GM18502 (cell line): ENCODE measurements at regions not wholly inside any gene's neighbourhood (a gene's known extent, or its start where the extent isn't known, plus 50 kb on each side); places are given as distances from the start of the nearest gene placed in this dataset.

Experiments used
- ATAC-seq: cut with Tn5 transposase; IDR thresholded peaks from one replicate; pipeline ENCODE4 v1.9.1; 2021; ENCODE audit warnings: mild to moderate bottlenecking; ENCODE audit not compliant: unreplicated experiment, poor library complexity

- no peak for ATAC-seq
These were observed 147.7 kb upstream of the HS6ST1 start for GRCh38 chr2:128466376-128466775.

DNA sequence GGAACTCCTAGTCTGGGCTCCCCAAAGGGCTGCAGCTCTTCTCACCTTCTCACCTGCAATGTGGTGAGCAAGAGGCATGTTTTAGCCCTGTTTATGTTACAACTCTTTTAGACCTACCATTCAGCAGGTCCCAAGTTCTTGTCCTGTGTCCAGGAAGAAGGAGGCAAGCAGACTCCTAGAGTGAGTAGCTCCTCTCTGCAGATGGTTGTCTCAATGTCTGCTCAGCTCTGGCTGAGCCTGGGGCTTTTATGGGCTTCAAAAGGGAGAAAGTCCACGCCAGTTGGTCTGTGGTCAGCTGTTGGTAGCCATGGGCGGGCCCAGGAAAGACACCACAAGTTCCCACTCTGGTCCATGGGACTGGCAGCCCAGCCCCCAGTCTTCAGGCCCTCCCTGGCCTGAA lies 148.1 kb upstream of the HS6ST1 start:
- no peak for ATAC-seq

GRCh38 chr2:128467321-128467969 lies 148.8 kb upstream of the HS6ST1 start:
- no peak for ATAC-seq

DNA sequence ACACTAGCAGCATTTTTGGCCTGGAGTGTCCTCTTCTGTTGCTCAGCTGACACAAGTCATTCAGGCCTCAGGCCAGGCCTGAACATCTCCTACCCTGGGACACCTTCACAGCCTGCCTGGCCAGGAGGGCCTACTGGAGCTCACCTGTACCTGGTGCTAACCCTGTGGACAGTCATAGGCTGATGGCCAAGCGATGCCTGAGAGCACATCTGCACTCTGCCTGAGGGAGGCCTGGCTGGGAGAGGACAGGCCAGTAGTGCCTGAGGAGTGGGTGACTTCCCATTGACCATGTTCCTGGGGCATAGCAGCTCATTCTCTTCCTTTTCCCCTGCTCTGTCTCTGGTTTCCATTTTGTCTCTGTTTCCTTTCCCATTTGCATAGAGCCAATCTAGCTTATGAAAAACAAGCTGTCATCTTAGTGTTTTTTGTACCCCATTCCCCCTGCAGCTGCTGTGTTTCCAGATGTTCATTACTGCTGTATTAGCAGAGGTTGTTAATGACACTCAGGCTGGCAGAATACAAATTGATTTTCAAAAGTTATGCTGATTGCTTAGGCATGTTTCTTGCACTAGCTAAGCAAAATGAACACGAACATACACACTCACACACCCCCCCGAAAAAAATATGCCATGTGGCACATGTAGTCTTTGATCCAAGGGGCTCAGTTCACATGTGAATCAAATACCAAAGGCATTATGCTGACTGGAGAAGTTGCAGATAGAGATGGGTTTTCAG lies 149.7 kb upstream of the HS6ST1 start:
- ATAC-seq = no peak

DNA sequence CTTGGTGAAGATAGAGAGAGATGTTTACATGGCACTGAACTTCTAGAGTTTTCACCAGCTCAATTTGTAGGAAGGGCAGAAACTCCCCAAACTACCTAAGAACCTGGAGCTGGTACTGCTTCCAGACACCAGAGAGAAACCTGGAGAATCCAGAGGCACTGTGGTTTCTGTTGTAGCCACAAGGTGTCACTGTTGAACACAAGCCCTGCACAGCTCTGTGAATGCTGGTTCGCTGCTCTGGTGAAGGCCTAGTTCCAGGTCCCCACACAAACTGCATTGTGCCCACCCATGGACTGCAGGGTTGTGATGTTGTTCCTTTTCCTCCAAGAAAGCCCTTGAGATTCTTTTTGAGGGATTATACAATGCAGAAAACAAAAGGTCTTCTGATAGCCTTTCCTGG lies 150.5 kb upstream of the HS6ST1 start:
- ATAC-seq = no peak

DNA sequence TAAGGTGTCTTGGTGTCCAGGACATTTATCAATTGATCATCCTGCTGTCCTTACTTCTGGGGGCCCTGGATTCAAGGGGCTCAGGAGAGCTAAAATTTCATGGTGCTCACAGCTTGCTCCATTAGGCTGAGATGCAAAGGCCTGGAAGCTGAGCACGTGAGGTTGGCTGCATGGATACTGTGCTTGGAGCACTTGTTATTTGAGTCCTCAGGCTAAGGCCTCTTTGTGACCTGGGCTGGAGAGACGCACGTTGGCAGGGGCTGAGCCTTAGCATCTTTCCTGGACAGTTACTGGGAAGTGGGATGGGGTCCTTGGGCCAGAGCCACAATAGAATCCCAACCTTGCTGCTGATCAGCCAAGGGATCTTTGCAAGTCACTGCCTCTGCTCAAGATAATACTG lies 151.2 kb upstream of the HS6ST1 start:
- no peak for ATAC-seq

- ATAC-seq = peak; percentile 54
These were observed 154.1 kb upstream of the HS6ST1 start for GRCh38 chr2:128472789-128473174.

GRCh38 chr2:128473175-128474035 lies 154.7 kb upstream of the HS6ST1 start:
- ATAC-seq = peak; percentile 85

GRCh38 chr2:128474036-128474955 lies 155.6 kb upstream of the HS6ST1 start:
- ATAC-seq = no peak

DNA sequence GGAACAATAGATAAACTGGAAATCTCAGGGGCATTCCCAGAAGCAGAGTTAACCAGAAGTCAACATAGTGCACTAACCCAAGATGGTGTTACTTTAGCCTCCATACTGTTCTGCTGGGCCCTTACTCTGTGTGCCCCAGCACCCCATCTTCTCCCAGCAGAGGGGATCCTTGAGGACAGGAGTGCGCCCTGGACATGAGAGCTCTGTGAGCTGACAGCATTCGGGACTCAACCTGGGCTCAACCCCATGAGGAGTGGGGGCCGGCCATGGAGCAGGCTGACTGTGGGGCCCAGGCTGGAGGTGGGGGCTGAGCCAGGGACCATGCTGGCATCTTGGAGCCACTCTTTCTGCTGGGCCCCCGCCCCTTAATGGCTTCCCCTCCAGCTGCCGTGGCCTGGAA lies 156.3 kb upstream of the HS6ST1 start:
- no peak for ATAC-seq

GRCh38 chr2:128475427-128476211 lies 157.0 kb upstream of the HS6ST1 start:
- ATAC-seq = no peak

DNA sequence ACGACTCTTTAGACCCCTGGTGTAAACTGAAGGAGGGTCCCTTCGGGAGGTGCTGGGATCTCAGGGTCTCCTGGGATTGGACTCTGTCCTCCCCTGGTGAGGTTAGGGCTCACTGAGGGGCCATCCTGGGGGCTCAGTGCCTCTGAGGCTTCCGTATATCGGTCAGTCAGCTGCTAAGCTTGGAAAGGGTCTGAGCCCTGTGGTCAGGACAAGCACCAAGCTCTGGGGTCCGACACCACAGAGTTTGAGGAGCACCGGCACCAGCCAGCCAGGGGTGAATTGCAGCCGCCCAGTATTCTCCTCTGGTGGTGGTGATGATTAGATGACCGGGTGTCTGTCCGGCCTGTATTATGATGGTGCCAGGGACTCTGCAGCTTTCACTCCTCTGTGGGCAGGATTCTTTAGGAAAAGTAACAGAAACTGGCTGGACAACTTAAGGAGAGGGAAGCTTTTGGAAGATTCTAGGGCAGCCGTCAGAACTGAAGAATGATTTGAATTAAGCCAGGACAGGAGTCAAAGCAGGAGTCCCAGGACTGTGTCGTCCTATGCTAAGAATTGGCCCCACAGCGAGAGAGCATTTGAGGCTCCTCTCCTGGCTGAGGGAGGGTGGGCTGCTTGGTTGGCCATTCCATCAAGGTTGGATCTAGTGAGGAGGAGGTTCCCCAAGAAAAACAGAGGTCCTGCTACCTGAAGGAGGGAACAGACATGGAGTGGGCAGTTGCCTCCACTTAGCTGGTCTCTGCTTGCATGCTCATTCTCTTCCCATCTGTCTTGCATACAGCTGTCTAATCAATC lies 158.6 kb upstream of the HS6ST1 start:
- no peak for ATAC-seq

DNA sequence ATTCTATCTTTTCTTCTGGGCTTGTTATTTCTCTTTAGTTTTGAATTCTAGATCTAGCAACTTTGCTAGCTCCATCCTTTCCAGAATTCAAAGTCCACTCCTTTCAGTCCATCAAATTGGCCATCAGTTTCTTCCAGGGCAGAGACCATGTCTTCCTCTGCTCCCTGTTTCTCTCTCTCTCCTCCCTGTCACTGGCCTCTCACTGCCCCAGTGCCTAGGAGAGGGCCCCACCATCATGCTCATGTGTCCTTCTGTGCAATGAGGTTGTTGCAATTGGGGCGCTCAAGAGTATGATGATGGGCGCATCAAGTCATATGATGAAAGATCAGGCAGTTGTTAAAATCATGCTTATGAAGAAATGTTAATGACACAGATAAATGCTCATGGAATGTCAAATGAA lies 159.2 kb upstream of the HS6ST1 start:
- ATAC-seq = no peak

DNA sequence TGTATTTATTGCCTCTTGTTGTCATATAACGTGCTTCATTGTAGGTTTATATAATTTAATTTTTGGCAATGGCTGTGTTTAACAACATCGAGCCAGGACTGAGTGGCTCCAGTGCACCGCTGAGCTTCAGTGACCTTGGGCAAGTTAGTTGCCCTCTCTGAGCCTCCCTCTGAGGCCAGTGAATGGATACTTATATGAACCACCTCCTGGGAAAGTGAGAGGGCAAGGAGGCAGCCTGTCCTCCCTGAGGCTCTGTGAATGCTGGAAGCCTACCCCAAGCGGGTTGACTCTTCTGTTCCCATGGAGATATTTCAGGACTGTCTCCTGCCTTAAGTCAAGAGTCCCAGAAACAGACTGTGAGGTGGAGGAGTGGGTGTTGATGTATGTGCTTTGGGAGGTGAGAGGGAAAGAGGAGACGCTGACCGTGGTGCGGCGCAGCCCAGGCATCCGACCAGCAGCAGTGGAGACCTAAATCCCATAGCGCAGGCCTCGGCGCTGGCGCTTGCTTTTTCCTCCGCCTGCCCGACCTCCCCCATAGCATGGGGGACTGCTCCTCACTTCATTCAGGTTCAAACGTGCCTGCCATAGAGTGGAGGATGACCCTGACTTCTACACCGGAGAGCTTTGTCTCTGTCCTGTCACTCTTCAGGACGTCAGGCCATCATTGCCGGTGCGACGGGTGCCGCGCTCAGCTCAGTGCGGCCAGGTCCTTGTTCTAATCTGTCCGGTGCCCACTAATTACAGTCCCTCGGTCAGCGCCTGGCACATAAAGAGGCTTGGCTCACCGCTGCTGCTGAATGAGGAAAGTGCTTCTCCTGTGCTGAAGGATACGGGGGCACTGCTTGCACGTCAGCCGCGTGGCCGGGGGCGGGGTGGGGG lies 167.3 kb upstream of the HS6ST1 start:
- ATAC-seq = no peak

DNA sequence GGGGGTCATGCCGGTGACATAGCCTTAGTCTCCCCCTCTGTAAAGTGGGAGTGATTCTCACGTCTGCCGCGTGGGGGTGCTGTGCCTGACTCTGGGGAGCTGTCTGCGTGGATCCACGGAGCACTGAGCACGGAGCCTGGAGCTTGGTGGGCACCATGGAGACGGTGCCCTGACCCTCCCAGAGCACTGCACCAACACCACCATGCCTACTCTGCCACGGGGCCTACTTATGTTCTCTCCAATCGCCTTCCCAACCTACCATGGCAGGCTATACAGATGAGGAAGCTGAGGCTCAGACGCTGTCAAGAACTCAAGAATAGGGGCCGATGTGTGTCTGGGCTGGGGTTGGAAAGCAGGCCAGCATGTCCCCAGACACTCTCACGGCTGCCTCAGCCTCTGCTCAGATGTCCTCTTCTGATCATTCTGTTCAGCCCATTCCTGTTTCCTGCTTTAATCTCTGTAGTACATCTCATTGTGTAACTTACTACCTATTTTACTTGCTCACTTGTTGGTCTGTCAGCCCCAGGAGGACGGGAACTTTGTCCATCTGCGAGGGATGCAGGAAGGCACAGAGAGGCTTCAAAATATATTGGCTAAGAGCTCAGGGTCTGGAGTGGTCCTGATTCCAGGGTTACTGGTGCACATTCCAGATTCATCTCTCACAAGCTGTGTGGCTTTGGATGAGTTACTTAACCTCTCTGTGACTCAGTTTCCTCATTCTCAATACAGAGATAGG lies 168.1 kb upstream of the HS6ST1 start:
- no peak for ATAC-seq

DNA sequence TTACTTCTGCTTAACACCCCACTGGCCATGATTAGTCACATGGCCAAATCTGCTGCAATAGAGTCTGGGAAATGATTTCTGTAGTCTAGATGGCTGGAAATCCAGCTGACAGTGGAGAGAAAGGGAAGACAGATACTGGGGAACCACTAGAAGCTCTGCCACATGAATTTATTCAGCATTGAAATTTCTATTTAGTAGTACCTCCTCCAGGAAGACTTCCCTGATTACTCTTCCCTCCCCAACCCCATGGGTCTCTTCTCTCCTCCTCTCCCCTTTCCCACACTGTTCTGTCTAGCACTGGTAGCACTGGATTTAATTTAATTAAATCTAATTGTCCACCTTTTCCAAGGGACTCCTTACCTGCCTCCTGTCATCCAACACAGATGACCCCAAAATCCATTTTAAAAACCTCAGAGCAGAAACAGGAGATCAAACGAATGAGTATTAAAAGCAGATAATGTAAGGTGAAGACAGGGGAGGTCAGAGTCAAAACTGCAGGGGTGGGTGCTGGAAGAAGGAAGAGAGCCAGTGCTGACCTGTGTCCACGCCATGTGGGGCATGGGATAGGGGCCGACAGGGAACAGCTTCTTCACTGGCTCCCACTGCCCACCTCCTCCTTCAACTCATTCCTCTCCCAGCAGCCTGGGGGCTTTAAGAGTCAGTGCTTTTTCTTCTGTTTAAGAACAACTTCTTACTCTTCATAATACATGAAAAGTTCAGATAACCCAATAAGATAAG lies 169.2 kb upstream of the HS6ST1 start:
- no peak for ATAC-seq
